Upper lobe of left lung (tissue), 4 donors: ENCODE measurements at regions not wholly inside any gene's neighbourhood (a gene's known extent, or its start where the extent isn't known, plus 50 kb on each side); places are given as distances from the start of the nearest gene placed in this dataset.

ENCODE experiments used
- CTCF ChIP-seq, 6 experiments: fragments of 450-650 bp in 4 of 6; fragments of 200-600 bp in 2 of 6; sonication (generic) in 2 of 6; IDR thresholded peaks; one replicate each; pipeline ENCODE4 v1.5.1; 2016 to 2019; ENCODE audit warnings: antibody characterized with exemption in 6 of 6
- POLR2A ChIP-seq, 4 donors: fragments of 450-650 bp; IDR thresholded peaks; one replicate each; pipeline ENCODE4 v1.5.1; 2016 to 2017; ENCODE audit warnings: antibody characterized with exemption in 4 of 4, mild to moderate bottlenecking in 2 of 4

- TF ChIP-seq POLR2A (IDR thresholded peaks at IDR 0.05) (no peak), CTCF (IDR thresholded peaks at IDR 0.05) (no peak)
Measured at GRCh38 chr3:117399311-117400078, 689.9 kb downstream of the TUSC7 start.
